SK-N-SH (cell line): ENCODE measurements at regions not wholly inside any gene's neighbourhood (a gene's known extent, or its start where the extent isn't known, plus 50 kb on each side); places are given as distances from the start of the nearest gene placed in this dataset.

Source experiments
- CHD2 ChIP-seq: fragments of 150-350 bp; IDR thresholded peaks from 2 replicates; pipeline ENCODE4 v1.6.1; 2018; ENCODE audit warnings: low read length; ENCODE audit not compliant: partially characterized antibody
- CTCF ChIP-seq: fragments of 200-600 bp; sonication (generic); IDR thresholded peaks from 2 replicates; pipeline ENCODE4 v1.6.1; 2017; ENCODE audit warnings: antibody characterized with exemption, mild to moderate bottlenecking, moderate library complexity
- EP300 ChIP-seq, 2 experiments: IDR thresholded peaks; 2 replicates each; pipeline versions ENCODE4 v1.4.0 to v1.6.1; 2012; ENCODE audit warnings: borderline replicate concordance in 1 of 2, low read depth in 1 of 2, low read length in 1 of 2
- JUND ChIP-seq: IDR thresholded peaks from 2 replicates; pipeline ENCODE4 v1.4.0; 2012
- MAX ChIP-seq: IDR thresholded peaks from 2 replicates; pipeline ENCODE4 v1.4.0; 2012; ENCODE audit warnings: low read depth
- MEF2A ChIP-seq: IDR thresholded peaks from 2 replicates; pipeline ENCODE4 v1.4.0; 2012; ENCODE audit warnings: low read depth, borderline replicate concordance
- MXI1 ChIP-seq: IDR thresholded peaks from 2 replicates; pipeline ENCODE4 v1.6.1; 2012; ENCODE audit warnings: mild to moderate bottlenecking, low read depth, low read length, improper control_type of control experiment
- NRF1 ChIP-seq: IDR thresholded peaks from 2 replicates; pipeline ENCODE4 v1.6.1; 2012; ENCODE audit warnings: low read depth, mild to moderate bottlenecking, low read length
- POLR2AphosphoS5 ChIP-seq: IDR thresholded peaks from 2 replicates; pipeline ENCODE4 v1.6.1; 2012; ENCODE audit warnings: low read depth, low read length
- RAD21 ChIP-seq: IDR thresholded peaks from 2 replicates; pipeline ENCODE4 v1.6.1; 2012; ENCODE audit warnings: mild to moderate bottlenecking, low read length
- RFX5 ChIP-seq: IDR thresholded peaks from 2 replicates; pipeline ENCODE4 v1.6.1; 2012; ENCODE audit warnings: mild to moderate bottlenecking, improper control_type of control experiment, low read length
- RXRA ChIP-seq: IDR thresholded peaks from 2 replicates; pipeline ENCODE4 v1.4.0; 2012; ENCODE audit warnings: low read depth, mild to moderate bottlenecking, borderline replicate concordance
- TAF1 ChIP-seq: IDR thresholded peaks from 2 replicates; pipeline ENCODE4 v1.6.1; 2012; ENCODE audit warnings: low read depth, mild to moderate bottlenecking, low read length, moderate library complexity, borderline replicate concordance
- TCF12 ChIP-seq: IDR thresholded peaks from 2 replicates; pipeline ENCODE4 v1.4.0; 2012

- TF ChIP-seq POLR2AphosphoS5: no peak
- TF ChIP-seq CTCF: no peak
- TF ChIP-seq CHD2: no peak
- TF ChIP-seq JUND: no peak
- TF ChIP-seq TAF1: no peak
- TF ChIP-seq EP300 (IDR thresholded peaks at IDR 0.05; ENCODE audit: borderline replicate concordance in 1 of 2, low read depth in 1 of 2, low read length in 1 of 2): no peak
- no peak for TF ChIP-seq RFX5
- TF ChIP-seq MAX: no peak
- TF ChIP-seq TCF12: no peak
- no peak for TF ChIP-seq RAD21
- no peak for TF ChIP-seq RXRA
- TF ChIP-seq NRF1: no peak
- no peak for TF ChIP-seq MXI1
- TF ChIP-seq MEF2A: no peak
Observed at GRCh38 chr3:110758208-110758607, 313.4 kb upstream of the NECTIN3 start.
